NCI-H1105 treated with DMSO at 0.1 percent for 48 hours (cell line): ENCODE measurements at regions not wholly inside any gene's neighbourhood (a gene's known extent, or its start where the extent isn't known, plus 50 kb on each side); places are given as distances from the start of the nearest gene placed in this dataset.

Experiments used
- DNase-seq: peaks from one replicate; lab custom pipeline; 2025; lab: John Stamatoyannopoulos, UW

DNA sequence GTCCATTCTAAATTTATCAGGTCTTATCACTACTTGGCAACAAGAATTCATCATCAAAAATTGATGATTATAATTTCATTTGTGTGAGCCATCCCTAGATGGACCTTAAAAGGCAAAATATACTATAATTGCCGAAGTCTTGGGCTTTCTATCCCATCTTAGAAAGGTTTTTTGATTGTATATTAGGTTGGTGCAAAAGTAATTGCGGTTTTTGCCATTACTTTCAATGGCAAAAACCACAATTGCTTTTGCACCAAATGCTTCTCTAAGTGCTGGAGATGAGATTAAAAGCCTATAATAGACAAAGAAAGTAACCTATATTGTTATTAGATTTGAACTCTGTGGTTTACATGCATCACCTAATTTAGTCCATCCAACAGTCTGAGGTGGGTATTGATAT lies 612.9 kb downstream of the ZNF385D start:
- DNase-seq = no peak

DNA sequence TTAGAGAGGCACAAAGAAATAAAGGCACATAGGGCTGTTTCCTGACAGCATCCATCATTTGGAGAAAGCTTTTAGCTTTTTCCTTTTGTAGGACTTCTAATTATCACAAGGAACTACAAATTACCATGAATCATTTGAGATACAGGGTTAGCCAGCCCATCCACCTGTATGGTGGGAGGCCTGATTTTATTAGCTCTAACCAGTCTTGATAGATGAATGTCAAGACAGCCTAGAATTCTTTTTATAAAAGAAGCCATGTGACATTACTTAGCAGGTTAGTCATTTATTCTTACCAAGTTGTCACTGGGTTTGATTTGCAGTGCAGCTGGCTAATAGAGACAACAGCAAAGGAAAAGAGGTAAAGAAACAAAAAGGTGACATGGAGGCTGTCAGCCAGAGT lies 618.1 kb downstream of the ZNF385D start:
- DNase-seq = no peak

DNA sequence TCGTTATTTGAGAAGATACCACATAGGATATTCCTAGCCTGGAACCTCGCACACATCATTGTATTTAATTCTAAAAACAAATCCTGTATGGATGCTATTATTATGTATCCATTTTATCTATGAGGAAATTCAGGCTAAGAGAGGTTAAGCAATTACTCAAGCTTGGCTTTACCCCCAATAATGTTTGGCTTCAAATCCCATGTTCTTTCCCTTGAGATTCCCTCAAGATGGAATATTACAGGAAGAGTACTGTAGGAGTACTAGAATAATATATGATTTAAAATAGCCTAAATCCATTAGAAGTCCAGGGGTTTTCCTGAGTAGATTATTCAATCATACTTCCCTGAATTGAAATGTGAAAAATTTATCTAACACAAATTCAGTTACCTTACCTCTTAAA lies 630.2 kb downstream of the ZNF385D start:
- DNase-seq = no peak

DNA sequence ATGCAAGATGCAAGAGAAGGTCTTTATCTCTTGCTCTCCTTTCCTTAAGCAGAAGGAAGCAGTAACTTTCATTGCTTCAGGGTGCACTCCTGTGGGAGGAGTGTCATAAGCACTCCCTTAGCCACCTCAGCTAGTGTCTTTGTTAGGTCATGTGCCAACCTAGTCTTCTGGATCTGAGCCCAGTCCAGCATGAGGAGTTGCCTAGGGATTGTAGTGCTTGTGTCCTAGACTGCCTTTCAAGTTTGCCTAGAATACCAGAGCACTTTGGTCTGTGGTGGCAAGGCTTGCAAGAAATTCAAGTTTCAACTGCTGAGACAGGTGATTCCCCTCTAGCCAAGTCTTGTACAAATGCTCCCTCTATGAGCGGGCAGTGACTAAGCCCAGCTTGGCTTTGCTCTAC lies 633.6 kb downstream of the ZNF385D start:
- no peak for DNase-seq

DNA sequence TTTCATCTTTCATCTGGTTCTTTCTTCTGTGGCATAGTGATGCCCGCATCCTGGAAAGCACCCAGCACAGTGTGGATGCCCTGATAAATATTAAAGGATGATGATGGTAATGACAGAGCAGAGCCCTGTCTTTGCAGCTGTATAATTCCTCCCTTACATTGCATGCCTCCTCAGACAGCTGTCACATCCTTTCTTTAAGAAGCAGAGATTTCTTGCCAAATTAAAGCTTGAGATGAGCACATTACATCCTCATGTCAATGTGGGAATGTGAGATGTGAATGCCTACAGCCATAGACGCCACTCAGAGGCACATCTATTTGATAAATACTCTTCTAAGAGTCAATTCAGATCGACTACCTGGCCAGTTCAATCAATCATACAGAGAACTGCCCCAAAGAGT lies 642.0 kb downstream of the ZNF385D start:
- no peak for DNase-seq

DNA sequence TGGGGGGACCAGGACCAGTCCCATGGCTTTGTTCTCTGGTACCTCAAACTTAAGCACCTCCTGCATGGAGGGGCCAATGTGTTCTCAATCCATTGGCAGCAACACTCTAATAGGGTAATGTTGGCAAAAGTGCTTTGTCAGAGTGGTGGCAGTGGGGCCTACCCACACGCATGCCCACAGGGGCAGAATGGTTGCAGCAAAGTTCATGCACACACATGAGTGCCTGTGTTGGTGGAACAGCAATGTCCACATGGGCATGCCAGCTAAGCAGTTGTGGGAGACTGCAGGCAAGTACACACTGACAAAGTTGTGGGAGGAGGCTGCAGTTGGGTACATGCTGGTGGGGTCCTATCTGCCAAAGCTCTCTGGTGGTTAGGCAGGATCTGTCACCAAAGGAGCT lies 645.2 kb downstream of the ZNF385D start:
- DNase-seq = no peak

DNA sequence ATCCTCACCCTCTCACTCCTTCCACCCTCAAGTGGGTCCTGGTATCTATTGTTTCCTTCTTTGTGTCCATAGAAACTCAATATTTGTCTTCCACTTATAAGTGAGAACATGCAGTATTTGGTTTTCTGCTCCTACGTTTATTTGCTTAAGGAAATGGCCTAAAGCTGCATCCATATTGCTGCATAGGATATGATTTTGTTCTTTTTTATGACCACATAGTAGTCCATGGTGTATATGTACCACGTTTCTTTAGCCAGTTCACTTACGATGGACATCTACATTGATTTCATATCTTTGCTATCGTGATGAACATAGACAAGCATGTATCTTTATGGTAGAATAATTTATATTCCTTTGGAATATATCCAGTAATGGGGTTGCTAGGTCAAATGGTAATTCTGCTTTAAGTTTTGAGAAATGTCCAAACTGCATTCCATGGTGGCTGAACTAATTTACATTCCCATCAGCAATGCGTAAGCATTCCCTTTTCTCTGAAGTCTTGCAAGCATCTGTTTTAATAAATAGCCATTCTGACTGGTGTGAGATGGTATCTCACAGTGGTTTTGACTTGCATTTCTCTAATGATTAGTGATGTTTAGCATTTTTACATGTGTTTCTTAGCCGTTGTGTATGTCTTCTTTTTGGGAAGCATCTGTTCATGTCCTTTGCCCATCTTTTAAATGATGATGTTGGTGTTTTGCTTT lies 650.2 kb downstream of the ZNF385D start:
- no peak for DNase-seq

DNA sequence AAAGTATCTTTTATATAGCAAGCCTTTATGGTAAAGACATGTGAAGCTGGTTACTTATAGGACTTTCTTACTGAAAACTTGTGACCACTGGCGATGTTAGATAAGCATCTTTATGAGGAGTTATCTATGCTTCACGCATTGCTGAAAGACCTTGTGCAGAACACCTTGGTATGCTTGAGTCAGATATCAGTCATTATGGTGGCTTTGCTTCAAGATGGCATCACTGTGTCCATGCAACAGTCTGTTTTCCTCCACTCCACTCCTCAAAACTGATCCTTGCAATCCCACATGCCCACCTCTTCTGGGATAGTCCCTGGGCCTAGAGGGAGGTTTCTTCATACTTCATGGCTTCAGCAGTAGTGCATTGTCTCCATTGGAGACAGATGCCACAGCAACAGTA lies 656.3 kb downstream of the ZNF385D start:
- no peak for DNase-seq

DNA sequence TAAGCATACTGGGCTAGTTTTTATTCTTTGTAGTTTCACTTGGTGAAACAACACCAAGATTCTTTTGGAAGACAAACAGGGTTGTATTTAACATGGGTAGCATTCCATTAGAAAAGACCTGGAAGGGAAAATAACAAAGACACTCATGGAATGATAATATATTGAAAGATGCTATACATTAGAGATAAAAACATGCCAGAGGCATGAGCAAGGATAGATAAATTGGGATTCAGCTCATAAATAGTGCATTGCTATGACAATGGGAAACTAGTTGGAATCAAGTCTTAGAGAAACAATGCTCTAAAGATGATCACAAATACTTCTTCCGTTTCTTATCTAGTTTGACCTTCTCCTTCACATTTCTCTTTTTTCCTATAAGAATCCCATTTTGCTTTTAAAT lies 677.4 kb downstream of the ZNF385D start:
- DNase-seq = no peak

DNA sequence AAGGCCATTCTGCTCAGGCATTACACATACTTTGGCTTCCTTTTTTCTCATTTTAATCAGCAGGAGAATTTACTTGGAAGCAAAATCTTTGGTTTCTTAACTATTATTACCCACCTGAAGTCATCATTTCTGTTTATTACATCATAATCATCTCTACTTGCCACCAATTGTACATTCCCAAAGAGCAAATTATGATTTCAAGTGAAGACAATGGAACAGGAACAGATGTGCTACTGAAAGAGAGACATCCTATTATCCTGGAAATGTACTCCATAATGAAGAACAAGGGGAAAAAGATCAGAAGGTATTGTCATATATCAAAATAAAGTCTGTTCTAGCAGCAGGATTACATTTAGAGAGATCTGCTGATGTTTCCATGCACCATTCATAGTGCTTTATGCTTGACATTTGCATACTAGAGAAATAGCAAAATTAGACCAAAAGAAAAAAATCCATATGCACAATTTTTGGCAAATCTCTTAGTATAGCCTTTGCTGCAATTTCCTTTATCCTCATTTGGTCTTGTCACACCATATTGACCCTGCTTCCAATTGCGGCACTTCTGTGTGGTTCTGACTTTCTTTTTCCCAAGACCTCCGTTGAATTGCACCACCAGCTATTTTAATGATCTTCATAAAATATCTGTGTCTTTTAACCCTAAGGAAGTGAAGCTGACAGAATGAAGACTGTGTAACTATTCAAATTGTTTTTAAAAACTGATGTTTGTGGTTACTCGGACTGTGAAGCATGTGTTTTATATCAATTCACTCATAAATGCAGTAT lies 683.8 kb downstream of the ZNF385D start:
- no peak for DNase-seq

DNA sequence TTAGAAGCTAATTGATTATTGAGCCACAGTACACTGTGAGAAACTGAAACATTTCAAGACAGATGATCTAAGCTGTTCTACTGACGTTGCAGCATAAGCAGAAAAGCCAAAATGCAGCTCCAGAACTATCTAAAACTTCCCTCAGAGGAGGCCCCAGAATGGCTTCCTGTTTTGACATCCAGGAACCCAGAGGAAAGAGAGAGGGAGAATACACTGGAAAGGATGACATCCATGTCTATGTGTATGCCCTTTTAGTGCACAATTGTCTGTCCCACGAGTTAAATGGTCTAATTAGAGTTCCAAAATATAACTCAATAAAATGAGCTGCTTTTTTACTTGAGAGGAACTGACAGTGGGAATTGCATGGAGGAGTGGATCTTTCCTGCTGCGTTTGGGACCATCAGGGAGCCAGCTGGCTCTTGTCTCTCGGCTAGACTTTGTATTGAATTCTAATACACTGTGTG lies 688.1 kb downstream of the ZNF385D start:
- no peak for DNase-seq

DNA sequence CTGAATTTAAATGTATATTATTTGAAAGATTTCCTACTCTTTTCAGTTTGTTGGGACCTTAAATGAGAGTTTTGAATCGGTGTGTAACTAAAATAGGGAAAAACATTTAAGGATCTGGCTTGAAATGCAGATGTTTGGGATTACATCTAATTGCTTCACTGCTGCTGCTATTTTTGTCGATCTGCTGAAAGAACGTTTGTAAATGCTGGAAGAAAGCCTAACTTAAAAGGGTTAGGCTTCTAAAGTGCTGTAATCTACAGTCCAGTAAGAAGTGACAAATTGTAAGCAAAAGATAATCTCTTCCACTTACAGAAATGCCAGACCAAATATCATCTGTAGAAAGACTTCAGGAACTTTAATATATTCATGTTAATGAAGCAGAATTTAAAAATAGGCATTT lies 691.6 kb downstream of the ZNF385D start:
- no peak for DNase-seq

DNA sequence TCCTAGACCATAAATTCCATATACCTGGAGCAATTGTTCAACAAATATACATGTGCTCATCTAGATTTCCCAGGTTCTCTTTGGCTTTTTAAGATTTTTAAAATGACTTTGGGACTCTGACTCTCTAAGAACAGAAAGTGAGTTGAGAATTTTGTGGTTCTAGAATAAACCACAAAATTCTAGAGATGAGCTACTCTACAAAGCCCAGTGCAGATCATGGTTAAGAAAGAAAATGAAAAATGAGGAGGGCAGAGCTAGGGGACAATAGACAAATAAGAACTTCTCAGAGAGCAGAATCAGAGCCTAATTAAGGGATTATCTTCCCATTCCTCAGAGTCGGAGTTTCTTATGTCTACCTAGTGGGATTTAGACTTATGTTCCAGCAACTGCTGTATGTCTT lies 694.7 kb downstream of the ZNF385D start:
- no peak for DNase-seq

DNA sequence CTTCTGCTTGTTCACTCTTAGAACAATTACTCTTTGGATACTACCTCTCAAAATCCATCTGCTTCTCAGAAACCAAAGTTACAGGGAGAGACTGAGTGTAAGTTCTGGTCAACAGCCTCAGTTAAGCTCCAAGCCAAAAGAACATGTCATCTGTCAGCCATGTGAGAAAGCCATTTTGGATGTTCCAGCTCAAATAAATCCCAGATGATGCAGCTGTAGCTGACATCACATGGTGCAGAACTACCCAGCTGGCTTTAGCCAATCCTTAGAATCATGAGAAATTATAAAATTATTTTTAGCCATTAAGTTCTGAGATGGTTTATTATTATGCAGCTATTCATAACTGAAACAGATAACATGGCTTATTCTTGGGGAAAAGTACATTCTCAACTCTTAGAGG lies 696.0 kb downstream of the ZNF385D start:
- no peak for DNase-seq

DNA sequence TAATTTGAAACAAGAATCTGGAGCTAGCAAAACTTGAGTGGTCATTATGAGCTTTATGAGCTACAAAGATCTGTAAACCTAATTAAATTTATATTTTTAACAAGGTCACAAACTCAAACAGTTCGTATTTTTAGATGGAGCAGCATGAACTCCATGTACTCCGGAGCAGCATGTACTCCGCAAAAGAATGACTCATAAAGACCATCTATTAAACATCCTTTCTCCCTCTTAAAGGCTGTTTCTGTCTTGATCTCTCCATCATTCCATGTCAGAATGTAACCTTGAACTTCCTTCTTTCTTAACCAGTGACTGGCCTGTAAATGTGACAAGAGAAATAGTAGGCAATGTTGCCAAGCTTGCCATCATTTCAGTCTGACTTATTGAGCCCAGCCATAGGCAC lies 696.9 kb downstream of the ZNF385D start:
- no peak for DNase-seq

DNA sequence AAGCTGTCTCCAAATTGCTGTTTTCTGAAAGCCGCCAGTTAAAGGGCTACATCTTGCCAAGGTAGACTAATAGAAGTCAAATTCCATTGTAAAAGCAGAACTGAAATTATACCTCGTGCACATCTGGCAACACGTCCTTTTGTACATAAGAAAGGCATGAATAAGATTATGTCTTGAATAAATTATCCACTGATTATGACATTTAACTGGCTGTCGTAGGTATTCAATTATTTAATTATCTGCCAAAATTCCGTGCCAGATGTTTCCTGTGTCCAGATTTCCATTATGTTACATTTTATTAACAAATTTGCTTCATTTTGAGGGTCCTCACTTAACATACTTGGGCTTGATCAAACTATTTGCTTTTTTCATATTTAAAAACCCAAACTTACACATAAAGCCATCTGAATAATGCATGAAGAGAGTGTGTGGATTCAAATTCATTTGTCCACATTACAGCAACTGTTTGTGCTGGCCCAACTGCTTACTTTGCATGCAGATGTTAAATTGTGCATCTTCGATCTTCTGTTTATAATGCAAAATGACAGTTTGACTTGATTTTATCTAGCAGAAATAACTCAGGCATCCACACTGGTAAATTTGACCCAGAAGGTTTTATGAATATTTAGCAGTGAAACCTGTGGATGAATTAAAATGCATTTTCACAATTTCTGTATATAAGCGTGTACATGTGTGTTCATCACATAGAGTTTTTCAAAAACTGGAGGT lies 701.5 kb downstream of the ZNF385D start:
- no peak for DNase-seq

DNA sequence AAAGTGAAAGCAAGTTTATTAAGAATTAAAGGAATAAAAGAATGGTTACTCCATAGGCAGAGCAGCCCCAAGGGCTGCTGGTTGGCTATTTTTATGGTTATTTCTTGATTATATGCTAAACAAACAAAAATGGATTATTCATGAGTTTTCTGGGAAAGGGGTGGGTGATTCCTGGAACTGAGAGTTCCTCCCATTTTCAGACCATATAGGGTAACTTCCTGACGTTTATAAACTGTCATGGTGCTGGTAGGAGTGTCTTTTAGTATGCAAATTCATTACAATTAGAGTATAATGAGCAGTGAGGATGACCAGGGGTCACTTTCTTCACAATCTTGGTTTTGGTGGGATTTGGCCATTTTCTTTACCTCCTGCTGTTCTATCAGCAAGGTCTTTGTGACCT lies 707.9 kb downstream of the ZNF385D start:
- no peak for DNase-seq

DNA sequence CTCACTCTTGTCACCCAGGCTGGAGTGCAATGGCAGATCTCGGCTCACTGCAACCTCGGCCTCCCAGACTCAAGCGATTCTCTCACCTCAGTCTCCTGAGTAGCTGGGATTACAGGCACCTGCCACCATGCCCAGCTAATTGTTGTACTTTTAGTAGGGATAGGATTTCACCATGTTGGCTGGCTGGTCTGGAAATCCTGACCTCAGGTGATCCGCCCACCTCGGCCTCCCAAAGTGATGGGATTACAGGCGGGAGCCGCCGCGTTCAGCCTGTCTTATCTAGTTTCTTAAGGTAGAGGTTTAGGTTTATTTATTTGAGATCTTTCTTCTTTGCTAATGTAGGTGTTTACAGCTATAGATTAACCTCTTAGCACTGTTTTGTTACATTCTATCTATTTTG lies 708.8 kb downstream of the ZNF385D start:
- no peak for DNase-seq

DNA sequence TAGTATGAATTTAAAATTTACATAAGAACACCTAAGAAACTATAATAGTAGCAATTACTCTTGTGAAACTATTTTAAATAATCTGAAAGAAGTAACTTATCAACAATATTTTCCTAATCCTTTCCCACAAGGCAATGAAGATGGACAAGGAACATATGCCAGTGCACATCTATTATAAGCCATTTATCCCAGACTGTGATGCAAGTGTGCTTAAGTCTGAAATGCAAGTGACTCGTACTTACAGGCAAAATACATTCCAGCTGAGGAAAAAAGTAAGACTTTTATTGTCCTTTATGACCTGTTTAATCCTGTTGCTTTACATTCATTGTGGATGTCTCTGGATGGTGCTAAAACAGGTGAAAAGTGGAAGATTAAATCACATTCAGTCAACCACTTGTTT lies 709.4 kb downstream of the ZNF385D start:
- DNase-seq = no peak

DNA sequence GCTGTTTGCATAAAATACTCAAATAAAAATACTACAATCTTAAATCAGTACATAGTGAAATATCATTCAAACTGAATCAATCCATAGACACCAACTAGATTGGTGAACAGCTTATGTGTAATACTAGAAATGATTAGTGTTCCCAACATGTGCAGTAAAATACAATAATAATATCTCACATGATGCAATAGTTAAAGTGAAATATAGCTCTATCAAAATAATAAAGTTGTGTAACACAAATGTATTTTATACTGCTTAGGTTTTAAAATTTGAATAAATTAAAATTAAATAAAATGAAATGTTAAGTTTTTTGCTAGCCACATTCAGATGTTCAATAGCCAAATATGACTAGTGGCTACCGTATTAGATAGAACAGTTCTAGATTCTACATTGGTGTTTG lies 714.1 kb downstream of the ZNF385D start:
- DNase-seq = no peak

DNA sequence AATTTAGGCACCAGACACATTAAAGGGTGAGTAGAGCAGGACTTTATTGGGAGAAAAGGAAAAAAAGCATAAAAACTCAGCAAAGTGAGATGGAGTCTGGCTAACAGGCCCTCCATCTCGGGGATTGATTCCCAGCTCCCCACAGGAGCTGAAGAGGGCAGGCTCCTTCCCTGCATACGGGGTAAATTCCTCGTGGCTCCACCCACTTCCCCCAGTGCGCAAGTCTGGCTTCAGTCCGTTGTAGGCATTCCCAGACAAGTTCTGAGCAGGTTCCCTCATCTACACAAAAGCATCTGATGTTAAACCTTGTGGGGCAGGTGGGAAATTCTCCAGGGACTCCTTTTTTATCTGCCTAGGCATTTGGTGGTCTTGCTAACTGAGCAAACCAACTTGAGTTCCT lies 722.6 kb downstream of the ZNF385D start:
- no peak for DNase-seq

DNA sequence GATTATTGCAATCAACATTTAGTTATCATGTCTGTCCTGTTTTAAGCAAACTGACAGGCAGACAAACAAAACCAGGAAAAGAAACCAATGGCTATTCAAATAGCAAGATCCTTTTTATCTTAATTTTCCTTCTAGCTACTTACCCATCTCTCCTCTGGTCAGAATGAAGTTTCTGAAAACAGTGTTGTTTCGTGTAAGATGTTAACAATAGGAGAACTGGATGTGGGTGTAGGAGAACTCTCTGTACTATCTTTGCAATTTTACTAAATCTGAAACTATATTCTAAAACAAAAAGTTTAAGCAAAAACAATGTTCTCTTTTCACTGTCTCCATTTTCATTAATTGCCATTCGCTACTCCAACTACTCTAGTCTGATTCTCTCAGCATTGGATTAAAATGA lies 726.4 kb downstream of the ZNF385D start:
- DNase-seq = no peak

DNA sequence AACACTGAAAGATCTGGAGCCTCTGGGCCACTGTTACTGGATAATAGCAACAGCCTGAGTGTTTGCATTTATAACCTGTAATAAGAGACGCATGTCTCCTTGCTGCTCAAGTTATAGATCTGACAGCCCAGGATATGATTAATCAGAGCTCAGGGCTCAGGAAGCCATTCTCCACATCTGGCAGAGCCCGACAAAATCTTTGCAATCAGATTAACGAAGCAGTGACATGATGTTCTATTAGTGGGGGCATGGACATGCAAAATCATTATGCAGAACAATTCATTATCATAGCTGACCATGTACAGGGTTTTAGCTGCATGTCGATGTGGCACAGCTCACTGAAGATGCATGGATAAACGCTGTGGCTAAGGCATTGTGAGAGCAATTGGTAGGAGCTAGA lies 730.3 kb downstream of the ZNF385D start:
- no peak for DNase-seq
